GM21529 (cell line): ENCODE measurements at regions not wholly inside any gene's neighbourhood (a gene's known extent, or its start where the extent isn't known, plus 50 kb on each side); places are given as distances from the start of the nearest gene placed in this dataset.
"Not testable (repeated sequence)": the region's sequence is repeated elsewhere in the genome, so short reads cannot be mapped to it uniquely, and the experiment has no call there.

Experiments used
- ATAC-seq: cut with Tn5 transposase; IDR thresholded peaks from one replicate; pipeline ENCODE4 v1.9.1; 2021; ENCODE audit not compliant: unreplicated experiment

DNA sequence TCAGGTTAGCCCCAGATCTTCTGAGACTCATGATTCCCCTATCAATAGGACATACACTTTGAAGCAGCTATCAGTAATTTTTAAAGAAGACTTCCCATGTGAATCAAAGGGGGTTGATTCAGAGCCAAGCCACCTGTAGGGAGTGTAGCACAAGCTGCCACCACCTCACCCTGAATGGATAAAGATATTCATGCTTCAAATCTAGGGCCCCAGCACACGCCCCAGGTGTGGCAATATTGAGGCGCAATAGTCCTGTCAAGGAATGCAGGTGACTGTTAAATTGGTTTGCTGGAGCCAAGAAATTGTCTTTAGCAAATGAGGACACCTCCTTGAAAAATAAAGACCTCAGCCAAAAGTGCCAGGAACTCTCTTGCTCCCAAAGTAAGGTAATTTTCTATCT is 404.4 kb downstream of the MAFB start:
- ATAC-seq: no peak

DNA sequence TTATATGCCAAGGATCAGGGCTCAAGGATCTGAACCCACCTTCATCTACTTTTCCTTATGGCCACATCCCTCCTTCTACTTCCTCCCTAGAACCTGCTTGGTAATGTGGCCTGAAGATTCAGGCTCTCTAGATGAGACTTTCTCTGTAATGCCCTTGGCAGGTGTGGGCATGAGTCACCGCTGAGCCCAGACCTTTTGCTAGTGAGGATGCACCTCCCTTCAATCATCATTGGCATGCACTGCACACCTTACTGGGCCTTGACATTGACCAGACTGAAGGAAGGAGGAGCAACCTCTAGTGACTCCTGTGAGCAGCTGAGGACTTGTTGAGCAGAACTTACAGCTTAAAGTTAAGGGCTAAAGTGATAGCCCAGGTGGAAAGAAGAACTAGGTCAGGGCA is 405.3 kb downstream of the MAFB start:
- ATAC-seq: no peak

DNA sequence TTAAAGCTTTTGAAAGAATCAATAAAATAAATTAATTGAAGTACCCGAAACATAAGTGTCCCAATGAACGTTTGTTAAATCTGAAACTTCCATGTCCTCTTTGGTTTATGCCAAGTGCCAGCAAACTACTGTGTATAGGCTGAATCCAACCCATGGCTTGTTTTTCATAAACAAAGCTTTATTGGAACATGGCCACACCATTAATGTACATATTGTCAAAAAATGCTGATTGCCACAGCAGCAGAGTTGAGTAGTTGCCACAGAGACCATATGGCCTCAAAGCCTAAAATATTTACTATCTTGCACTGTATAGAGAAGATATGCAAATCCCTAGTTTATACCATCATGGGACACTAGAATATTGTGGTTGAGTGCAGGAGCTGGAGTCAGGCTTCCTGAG is 406.1 kb downstream of the MAFB start:
- ATAC-seq: no peak

DNA sequence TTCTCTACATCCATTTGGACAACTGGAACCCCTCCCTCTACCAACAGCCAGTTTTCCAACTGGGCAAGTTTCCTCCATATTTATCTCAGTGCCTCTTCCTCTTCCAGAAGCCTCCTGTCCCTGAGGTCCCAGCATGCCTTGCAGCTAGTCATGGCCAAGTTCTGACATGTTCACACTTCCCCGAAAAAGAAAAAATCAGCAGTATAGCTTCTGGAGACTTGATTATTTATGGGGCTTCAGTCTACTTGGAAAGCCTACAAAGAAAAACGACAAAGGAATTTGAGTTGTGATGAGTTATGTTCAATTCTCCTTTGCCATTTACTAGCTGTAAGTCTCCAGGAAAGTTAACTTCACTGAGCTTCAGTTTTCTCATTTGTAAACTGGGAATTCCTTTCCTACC is 406.5 kb downstream of the MAFB start:
- no peak for ATAC-seq

DNA sequence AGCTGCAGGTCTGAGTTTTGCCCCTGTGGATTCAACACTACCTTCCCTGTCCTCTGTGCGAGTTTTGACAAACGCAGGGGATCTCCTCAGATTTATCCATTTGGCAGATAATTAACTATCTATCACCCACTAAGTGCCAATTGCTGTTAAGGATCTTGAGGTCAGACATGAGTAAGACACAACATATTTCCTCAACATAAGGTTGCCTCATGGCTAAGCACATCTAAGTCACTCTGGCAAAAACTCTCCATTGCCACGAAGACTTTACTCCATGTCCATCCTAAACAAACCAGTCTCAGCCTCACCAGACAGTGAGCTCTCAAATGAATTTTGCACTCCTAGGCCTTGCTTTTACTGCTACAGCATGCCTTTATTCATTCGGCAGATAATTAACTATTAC is 408.4 kb downstream of the MAFB start:
- ATAC-seq: no peak

DNA sequence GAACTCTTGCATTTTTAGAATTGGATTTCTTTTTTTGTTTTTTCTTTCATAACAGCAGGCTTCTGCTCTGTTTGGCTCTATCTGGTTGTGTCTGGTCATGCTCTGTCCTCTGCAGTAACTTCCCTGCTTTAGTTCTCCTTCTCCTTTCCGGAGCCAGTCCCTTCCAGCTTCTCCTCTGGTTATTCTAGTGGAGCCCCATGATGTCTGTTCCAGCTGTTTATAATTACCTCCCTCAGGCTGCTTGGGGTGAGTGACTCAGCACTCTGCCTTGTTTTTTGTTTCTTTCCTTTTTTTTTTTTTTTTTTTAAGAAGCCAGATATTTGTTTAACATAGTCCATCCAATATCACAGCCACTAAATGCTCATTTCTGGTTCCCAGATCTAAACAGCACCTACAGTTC is 409.6 kb downstream of the MAFB start:
- no peak for ATAC-seq

DNA sequence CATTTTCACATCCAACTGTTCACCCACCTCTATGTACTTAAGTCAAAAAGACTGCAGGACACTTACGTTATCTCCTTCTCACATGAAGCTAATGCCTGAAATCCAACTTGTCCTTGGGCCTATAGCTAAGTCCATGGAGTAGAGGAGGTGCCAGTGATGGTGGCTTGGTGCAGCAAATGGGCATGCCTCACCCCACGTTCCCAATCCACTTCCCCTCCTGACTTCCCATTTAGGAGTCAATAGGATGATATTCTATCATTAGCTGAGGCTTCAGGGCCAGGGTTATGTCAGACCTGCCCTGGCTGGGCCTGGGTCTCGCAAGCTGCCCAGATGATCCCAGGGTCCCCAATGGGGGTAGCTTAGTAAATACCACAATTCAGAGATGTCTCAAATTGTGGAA is 410.4 kb downstream of the MAFB start:
- ATAC-seq: no peak

DNA sequence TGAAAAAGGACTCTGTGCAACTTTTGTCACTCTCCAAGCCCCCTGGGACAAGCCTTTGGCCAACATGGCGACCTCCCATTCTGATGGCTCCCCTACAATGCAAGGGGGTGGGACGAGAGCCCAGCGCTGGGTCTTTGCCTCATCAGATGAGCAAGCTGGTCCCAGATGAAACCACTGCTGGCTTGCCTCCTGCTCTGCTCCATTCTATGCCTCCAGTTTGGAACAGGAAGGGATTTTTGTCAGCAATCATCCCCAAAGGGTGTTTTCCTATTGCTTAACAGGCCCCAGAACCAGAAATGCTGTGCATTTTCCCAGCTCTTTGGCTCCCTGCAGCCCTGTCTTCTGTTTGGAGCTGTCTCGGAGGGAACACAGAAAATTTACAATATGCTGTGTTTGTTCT is 412.7 kb downstream of the MAFB start:
- ATAC-seq: no peak

DNA sequence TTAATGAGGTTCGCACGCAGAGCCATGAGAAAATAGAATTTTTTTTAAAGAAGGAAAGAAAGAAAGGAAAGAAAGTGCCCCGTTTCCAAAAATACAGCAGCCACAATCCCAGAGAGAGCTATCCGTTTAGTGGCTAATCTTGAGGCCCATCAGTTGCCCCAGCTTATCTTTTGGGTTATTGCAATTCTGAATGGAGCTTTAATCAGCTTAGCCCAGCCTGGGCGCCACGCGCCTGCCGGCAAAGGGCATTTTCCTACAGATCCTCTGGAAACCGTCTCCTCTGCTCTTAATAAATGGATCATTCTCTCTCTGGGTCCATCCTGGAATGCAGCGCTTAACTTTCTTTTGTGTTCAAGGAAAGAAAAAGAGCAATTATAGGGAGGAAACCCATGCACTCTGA is 413.3 kb downstream of the MAFB start:
- ATAC-seq: no peak

DNA sequence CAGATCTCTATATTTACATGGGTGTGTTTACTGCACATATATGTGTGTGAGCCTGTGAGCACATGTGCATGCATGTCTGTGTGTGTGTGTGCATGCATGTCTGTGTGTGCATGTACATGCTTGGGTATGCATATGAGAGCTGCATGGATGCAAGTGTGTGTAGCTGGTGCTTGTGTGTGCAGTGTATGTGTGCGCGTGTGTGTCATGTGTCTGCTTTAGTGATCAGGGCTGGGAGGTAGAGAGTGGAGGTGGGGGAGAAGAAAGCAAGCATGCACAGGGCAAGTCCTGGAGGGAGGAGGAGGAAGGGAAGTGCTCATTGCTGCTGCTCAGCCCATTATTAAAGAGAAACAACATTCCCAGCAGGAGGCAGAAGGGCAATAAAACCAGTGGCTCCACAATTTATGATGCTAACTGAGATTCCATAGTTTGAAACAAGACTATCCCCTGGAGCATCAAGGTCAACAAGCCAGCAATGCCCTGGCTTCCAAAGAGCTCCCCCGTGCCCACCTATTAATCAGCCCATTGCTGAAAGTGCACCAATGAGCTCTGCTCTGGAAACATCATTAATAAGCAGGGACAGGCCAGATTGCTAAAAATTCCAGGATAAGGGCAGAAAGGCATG is 414.0 kb downstream of the MAFB start:
- ATAC-seq: no peak

DNA sequence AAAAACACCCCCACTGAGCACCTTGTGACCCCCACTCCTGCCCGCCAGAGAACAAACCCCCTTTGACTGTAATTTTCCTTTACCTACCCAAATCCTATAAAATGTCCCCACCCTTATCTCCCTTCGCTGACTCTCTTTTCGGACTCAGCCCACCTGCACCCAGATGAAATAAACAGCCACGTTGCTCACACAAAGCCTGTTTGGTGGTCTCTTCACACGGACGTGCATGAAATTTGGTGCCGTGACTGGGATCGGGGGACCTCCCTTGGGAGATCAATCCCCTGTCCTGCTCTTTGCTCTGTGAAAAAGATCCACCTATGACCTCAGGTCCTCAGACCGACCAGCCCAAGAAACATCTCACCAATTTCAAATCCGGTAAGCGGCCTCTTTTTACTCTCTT is 419.8 kb downstream of the MAFB start:
- not testable (repeated sequence) for ATAC-seq

DNA sequence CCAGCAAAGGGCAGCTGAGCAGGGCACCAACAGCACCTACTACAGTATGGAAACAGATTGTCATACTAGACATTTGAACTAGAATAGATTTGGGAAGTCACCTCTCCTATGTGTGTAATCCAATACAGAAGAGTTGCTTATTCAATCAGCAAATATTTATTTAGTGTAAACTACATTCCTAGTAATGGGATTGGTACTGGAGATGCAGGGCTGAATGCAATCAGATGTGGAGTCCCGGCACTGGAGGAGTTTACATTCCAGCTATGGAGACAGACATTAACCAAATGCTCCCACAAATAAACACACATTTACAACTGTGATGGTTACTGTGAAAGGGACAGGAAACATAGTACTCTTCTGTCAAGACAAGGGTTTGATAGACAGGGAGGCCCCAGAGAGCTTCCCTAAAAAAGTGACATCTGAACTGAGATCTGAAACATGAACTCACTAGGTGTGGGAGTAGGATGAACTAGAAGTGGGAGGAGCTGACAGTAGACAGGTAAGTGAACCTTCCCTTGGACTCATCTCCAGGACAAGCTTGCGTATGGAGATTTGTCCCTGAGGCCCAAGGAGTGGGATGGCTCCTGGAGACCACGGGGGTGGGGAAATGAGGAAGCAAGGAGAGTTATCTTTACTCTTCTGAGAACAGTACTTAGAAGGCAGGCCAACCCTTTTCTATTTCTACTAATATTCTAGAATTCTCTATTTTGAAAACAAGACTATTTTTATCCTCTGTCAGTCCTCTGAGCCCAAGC is 420.5 kb downstream of the MAFB start:
- ATAC-seq: no peak

DNA sequence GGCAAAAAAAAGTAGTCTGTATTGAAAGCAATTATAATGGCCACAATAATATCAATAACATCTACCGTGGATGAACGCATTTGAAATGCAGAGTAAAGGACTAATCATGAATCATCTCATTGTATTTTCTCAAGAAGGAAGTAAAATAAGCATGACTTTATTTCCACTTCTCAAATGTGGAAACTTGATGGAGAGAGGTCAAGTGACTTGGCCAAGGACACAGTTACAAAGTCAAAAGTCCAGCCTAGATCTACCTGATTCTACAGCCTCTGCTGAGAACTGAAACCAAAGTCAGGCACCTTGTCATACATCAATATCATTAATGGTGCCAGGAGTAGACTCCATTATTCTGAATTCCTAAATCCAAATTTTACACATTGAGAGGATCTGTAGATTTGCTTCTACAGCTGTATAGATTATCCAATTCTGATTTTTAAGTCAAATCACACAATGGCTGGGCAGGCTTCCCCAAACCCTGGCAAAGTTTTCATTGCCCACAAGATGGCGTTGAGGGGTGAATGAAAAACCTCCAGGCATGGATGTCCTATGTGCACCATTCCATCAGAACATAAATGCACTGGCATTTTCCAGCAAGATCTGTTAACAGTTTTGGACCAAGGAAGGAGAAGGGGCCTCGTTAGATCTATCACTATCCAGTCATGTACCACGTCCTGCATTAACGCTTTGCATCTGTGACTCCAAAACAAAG is 423.1 kb downstream of the MAFB start:
- no peak for ATAC-seq

DNA sequence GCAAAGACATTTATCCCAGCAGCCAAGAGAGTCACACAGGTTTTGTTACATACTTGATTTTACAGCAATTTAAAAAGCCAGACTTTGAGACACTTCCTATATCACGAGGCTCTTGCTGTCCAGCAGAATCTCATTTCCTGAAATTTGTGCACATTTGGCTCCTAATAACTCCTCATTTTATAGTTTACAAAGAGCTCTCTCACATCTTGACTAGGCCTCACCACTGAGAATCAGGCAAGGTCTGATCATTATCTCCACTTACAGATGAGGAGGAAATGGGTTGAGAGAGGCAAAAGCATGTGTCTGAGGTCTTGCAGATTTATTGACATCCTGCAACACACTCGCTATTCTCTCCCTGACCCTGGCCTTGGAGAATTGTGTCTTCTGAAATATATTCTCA is 426.8 kb downstream of the MAFB start:
- no peak for ATAC-seq

DNA sequence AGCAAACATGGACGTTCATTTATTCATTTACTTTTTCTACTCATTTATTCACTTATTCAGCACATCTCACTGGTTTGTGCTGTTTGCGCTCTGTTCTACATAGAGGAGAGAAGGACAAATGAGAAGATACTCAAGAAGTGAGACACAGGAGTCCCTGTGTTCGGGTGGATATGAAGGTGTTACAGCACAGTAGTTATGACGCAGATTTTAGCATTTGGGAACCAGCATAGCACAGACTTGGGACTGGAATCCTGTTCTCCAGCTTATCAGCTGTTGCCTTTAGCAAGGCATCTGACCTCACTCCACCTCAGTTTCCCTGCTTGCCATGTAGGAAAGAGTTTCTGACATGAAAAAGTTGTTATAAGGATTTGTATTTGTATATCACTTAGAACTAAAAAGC is 430.1 kb downstream of the MAFB start:
- ATAC-seq: no peak

DNA sequence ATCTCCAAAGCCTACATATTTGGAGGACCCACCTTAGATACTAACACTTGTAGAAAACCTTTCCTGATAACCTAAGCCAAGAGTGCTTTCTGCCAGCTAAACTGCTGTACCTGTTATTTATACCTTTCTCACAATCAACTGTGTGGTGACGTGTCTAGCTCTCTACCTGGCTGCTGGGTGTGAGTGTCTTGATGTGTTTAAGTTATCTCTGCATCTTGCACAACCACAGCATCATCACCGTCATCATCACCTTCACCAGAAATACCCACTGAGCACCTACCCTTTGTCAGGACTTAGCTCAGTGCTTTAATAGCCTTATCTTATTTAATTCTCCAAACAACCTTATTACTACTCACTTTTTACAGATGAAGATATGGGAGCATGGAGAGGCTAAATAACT is 431.3 kb downstream of the MAFB start:
- ATAC-seq: no peak

DNA sequence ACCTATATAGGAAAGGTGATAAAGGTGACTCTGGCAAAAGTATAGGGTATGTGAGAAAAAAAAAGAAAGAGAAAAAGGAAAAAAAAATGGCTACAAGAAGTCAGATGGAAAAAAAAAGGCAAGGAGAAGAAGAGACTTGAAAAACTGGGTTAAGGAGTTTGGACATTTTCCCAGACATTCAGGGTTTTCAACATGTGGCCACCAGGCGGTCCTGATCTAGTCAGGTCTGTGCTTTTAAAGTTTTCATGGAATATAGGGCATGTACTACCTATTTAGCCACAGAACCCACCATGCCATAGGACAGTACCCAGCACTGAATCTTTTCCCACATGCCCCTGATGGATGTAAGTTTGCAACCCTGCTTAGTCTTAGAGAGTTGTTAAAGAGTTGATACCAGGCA is 433.7 kb downstream of the MAFB start:
- no peak for ATAC-seq

DNA sequence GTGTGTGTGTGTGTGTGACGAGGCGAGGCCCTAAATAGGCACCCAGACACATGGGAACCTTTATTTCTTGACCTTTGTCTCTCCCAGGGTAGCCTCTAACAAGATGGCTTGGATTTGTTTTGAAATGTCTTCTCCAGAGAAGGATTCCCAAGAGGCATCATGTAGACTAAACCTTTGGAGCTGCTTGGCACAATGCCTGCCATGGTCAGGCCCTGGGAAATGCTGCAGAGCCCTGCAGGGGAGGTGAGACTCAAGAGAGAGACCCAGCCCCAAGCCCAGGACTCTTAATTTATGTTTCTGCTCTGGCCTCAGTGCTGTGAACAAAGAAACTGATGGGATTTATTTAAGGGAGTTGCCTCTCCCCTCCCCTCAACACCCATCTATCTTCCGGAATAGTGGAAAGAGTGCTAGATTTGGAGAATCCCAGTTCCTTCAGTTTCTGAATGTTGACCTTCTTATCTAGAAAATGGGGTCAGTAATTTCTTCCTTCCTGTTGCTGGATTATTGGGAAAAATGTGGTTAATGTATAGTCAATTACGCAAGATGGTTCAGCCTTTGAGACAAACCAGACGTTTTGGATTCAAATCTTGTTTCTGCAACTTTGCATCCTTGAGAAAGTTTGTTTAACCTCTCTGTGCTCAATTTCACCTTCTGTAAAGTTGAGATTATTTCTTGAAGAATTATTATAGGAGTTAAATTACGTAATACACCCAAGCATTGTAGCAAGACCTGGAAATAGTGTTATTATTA is 434.8 kb downstream of the MAFB start:
- no peak for ATAC-seq

DNA sequence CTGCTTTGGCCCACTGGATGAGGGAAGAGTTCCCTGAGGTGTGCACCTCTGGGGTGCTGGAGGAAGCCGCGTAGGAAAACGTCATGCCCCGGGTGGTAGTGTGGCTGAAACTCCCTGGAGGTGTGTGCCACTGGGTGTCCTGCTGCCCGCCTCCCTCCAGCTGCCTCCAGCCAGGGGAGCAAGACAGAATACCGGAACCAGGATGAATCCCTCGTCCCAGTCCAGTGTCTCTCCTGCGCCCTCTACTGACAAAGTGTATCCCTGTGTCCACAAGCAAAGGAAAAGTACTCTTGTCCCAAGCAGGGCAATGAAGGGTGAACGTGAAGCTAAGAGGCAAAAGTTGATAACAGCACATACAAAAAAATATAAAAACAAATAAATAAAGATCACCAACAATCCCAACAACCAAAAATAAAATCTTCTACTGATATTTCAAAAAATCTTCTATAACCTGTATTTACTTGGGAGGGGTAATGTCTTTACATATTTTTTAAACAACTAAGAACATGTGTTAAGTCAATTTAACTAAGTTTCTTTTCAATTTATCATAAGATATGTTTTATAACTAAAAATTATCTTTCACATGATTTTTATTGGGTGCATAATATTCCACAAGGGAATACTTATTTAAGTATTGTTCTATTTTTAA is 437.6 kb downstream of the MAFB start:
- ATAC-seq: no peak

DNA sequence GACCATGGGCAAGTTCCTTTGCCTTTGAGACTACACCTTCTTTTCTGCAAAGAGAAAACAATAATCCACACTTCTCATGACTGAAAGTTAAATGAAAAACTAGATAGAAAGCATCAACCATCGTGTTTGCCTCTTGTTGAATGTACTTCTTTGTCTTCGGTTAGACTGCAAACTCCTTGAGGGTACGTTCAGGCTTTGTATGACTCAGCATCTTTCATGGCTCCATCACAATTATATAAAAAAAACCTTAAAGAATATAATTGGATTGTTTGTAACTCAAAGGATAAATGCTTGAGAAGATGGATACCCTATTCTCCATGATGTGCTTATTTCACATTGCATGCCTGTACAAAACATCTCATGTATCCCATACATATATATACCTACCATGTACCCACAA is 439.2 kb downstream of the MAFB start:
- no peak for ATAC-seq

DNA sequence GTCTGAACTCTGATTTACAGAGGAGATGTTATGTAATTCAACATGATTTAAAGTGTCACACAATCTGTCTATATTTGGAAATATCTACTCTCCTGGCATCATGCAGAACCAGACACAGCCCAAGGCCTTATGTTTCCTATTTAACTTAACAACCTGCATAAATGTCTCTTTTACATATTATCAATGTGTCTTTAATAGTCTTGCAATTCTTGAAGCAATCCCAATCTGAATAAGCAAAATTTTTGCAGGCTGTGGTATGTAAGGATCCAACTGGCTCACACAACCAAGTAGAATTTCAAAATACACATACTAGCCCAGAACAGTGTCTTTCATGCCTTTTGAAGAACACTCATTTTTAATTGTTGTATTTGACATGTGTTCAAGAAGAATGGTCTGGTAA is 443.2 kb downstream of the MAFB start:
- ATAC-seq: no peak
